CD14-positive monocyte (primary cell): ENCODE measurements at regions not wholly inside any gene's neighbourhood (a gene's known extent, or its start where the extent isn't known, plus 50 kb on each side); places are given as distances from the start of the nearest gene placed in this dataset.

Experiments
- DNase-seq, 3 donors: peaks; one replicate each; pipeline ENCODE4 v3.0.0-alpha.2; 2011 to 2022
- H2AFZ ChIP-seq: 2 replicates; pipeline ENCODE4 v1.6.0; 2012; ENCODE audit warnings: mild to moderate bottlenecking, low read depth, low read length, inconsistent platforms; ENCODE audit not compliant: insufficient read depth, poor library complexity, severe bottlenecking
- H3K27ac ChIP-seq, 2 donors: 1 replicate in 1 of 2; 2 replicates in 1 of 2; pipeline ENCODE4 v1.5.1; 2012 to 2013; ENCODE audit warnings: low read length in 2 of 2, control low read depth in 1 of 2, inconsistent platforms in 1 of 2, low read depth in 1 of 2, mild to moderate bottlenecking in 1 of 2
- H3K27me3 ChIP-seq, 2 donors: one replicate each; pipeline versions ENCODE4 v1.6.0 to v1.6.1; 2011 to 2013; ENCODE audit warnings: low read length in 2 of 2; ENCODE audit not compliant: control insufficient read depth in 2 of 2, insufficient read depth in 2 of 2
- H3K36me3 ChIP-seq, 2 donors: replicated peaks in 1 of 2; 1 replicate in 1 of 2; 2 replicates in 1 of 2; pipeline versions ENCODE4 v1.5.1 to v1.6.1; 2012 to 2013; ENCODE audit warnings: low read length in 2 of 2, control low read depth in 1 of 2, inconsistent platforms in 1 of 2, mild to moderate bottlenecking in 1 of 2; ENCODE audit not compliant: insufficient read depth in 2 of 2, control insufficient read depth in 1 of 2
- H3K4me1 ChIP-seq, 2 donors: 1 replicate in 1 of 2; 2 replicates in 1 of 2; pipeline versions ENCODE4 v1.5.1 to v1.6.1; 2012 to 2013; ENCODE audit warnings: low read length in 2 of 2, control low read depth in 1 of 2, inconsistent platforms in 1 of 2, mild to moderate bottlenecking in 1 of 2, moderate library complexity in 1 of 2; ENCODE audit not compliant: insufficient read depth in 2 of 2, control insufficient read depth in 1 of 2
- H3K4me2 ChIP-seq: replicated peaks from 2 replicates; pipeline ENCODE3; 2012; ENCODE audit warnings: low read length, moderate library complexity, mild to moderate bottlenecking; ENCODE audit not compliant: poor library complexity, severe bottlenecking; ENCODE audit errors: extremely low read depth
- H3K4me3 ChIP-seq, 3 experiments: fragments of 200-600 bp in 1 of 3; sonication (generic) in 1 of 3; replicated peaks in 1 of 3; 1 replicate in 2 of 3; 2 replicates in 1 of 3; pipeline ENCODE4 v1.5.1; 2011 to 2013; ENCODE audit warnings: low read length in 3 of 3, mild to moderate bottlenecking in 3 of 3, control low read depth in 2 of 3, low read depth in 2 of 3, inconsistent platforms in 1 of 3, moderate library complexity in 1 of 3
- H3K79me2 ChIP-seq: 2 replicates; pipeline ENCODE4 v1.6.0; 2012; ENCODE audit warnings: mild to moderate bottlenecking, control low read depth, inconsistent platforms, low read length, moderate library complexity; ENCODE audit not compliant: insufficient read depth
- H3K9ac ChIP-seq: 2 replicates; pipeline ENCODE4 v1.6.0; 2017; ENCODE audit warnings: low read length, mild to moderate bottlenecking; ENCODE audit not compliant: insufficient read depth, poor library complexity, severe bottlenecking
- H3K9me3 ChIP-seq, 2 donors: replicated peaks in 1 of 2; 1 replicate in 1 of 2; 2 replicates in 1 of 2; pipeline versions ENCODE4 v1.5.1 to v1.6.1; 2012 to 2013; ENCODE audit warnings: low read length in 2 of 2, control low read depth in 1 of 2; ENCODE audit not compliant: control insufficient read depth in 1 of 2, insufficient read depth in 1 of 2
- H4K20me1 ChIP-seq: 2 replicates; pipeline ENCODE4 v1.6.0; 2012; ENCODE audit warnings: mild to moderate bottlenecking, low read length, control low read depth, moderate library complexity; ENCODE audit not compliant: insufficient read depth
- H3K27ac Mint-ChIP-seq, 7 donors: one replicate each; pipeline ENCODE4 v1.8.0; 2020; ENCODE audit warnings: mild to moderate bottlenecking in 7 of 7, mixed read lengths in 7 of 7, moderate library complexity in 6 of 7, inconsistent platforms in 2 of 7
- H3K27me3 Mint-ChIP-seq, 3 donors: one replicate each; pipeline ENCODE4 v1.8.0; 2021 to 2022; ENCODE audit warnings: low read depth in 3 of 3, mild to moderate bottlenecking in 3 of 3, mixed read lengths in 3 of 3, moderate library complexity in 3 of 3, inconsistent platforms in 1 of 3
- H3K36me3 Mint-ChIP-seq, 2 donors: one replicate each; pipeline ENCODE4 v1.8.0; 2020; ENCODE audit warnings: mixed read lengths in 2 of 2, inconsistent platforms in 1 of 2, mild to moderate bottlenecking in 1 of 2
- H3K4me1 Mint-ChIP-seq: one replicate; pipeline ENCODE4 v1.8.0; 2020; ENCODE audit warnings: mild to moderate bottlenecking, mixed read lengths
- H3K4me3 Mint-ChIP-seq, 2 donors: one replicate each; pipeline ENCODE4 v1.8.0; 2020; ENCODE audit warnings: mild to moderate bottlenecking in 2 of 2, mixed read lengths in 2 of 2, moderate library complexity in 1 of 2
- H3K9me3 Mint-ChIP-seq, 7 donors: one replicate each; pipeline ENCODE4 v1.8.0; 2020 to 2022; ENCODE audit warnings: mixed read lengths in 7 of 7, mild to moderate bottlenecking in 6 of 7, moderate library complexity in 6 of 7, inconsistent platforms in 2 of 7
- CTCF ChIP-seq: fragments of 200-600 bp; IDR thresholded peaks from one replicate; pipeline ENCODE4 v1.8.0; 2022; ENCODE audit warnings: antibody characterized with exemption, mild to moderate bottlenecking
- WGBS: methylation state at CpG from one replicate; pipeline ENCODE4 v1.1.5; 2013; ENCODE audit warnings: missing lambda C conversion rate; ENCODE audit not compliant: insufficient coverage; 5-methylcytosine and 5-hydroxymethylcytosine counted together
- intact Hi-C, 2 donors: fragments of 100-400 bp; cut with micrococcal nuclease; formaldehyde crosslinking; loops; one replicate each; pipeline versions ENCODE4 v1.15.0 to v1.15.1; 2023

GRCh38 chr10:78164702-78165101, 131.0 kb downstream of the RPS24 start:
- Histone ChIP-seq H3K4me2 (no peak overlapping the region), H3K79me2 (no peaks in the 10 kb centered on the region), H4K20me1 (no peaks in the 10 kb centered on the region), H3K4me3 (no peak overlapping the region), H3K27me3 (peaks cover 0 to 4% of the 10 kb centered on the region in 2 donors), H3K4me1 (no peaks in the 10 kb centered on the region), H3K36me3 (no peaks in the 10 kb centered on the region), H3K27ac (no peak overlapping the region), H3K9ac (no peak overlapping the region), H2AFZ (no peak overlapping the region), H3K9me3 (peaks cover 5 to 10% of the 10 kb centered on the region in 2 donors)
- Mint-ChIP-seq H3K9me3 (peaks cover 4 to 10% (median 9%) of the 10 kb centered on the region in 7 donors), H3K4me1 (no peaks in the 10 kb centered on the region), H3K4me3 (no peak overlapping the region), H3K27ac (no peak overlapping the region), H3K36me3 (no peaks in the 10 kb centered on the region), H3K27me3 (peaks cover 0 to 4% (median 4%) of the 10 kb centered on the region in 3 donors)
- WGBS, result 97% methylated on average over 12 of the region's 16 CpGs
- no peak for DNase-seq
- TF ChIP-seq CTCF, result no peak
- intact Hi-C loops, result no loop called here

GRCh38 chr10:78165172-78165571, 131.5 kb downstream of the RPS24 start:
- H3K9me3 ChIP-seq, result peaks cover 5 to 10% of the 10 kb centered on the region in 2 donors
- H2AFZ ChIP-seq, result no peak overlapping the region
- Mint-ChIP-seq H3K27me3 (peaks cover 0 to 4% (median 4%) of the 10 kb centered on the region in 3 donors), H3K9me3 (peaks cover 4 to 10% (median 9%) of the 10 kb centered on the region in 7 donors), H3K27ac (no peak overlapping the region), H3K4me1 (no peaks in the 10 kb centered on the region), H3K4me3 (no peak overlapping the region), H3K36me3 (no peaks in the 10 kb centered on the region)
- DNase-seq, result no peak
- peaks cover 0 to 4% of the 10 kb centered on the region in 2 donors for H3K27me3 ChIP-seq
- H3K9ac ChIP-seq, result no peak overlapping the region
- no peak overlapping the region for H3K4me2 ChIP-seq
- no peak for TF ChIP-seq CTCF
- intact Hi-C loops, result no loop called here
- no peaks in the 10 kb centered on the region for H3K36me3 ChIP-seq
- H4K20me1 ChIP-seq, result no peaks in the 10 kb centered on the region
- H3K79me2 ChIP-seq, result no peaks in the 10 kb centered on the region
- no peak overlapping the region for H3K4me3 ChIP-seq
- H3K27ac ChIP-seq, result no peak overlapping the region
- WGBS, result 100% methylated on average over 1 of the region's 4 CpGs
- no peaks in the 10 kb centered on the region for H3K4me1 ChIP-seq
